PC-9 (cell line): ENCODE measurements at regions not wholly inside any gene's neighbourhood (a gene's known extent, or its start where the extent isn't known, plus 50 kb on each side); places are given as distances from the start of the nearest gene placed in this dataset.

Source experiments
- BruUV-seq: library from RNA; stranded (reverse); fragments of 400-500 nt; replicated peaks from 2 replicates; lab custom pipeline; 2021; lab: Mats Ljungman, UMichigan
- CTCF ChIA-PET: fragments of 300-600 bp; sonication (Branson Sonifier 250); formaldehyde crosslinking; loops from one replicate; lab custom pipeline; 2022; ENCODE audit warnings: antibody characterized with exemption; lab: Charles Lee
- POLR2A ChIA-PET: fragments of 300-600 bp; sonication (Branson Sonifier 250); formaldehyde crosslinking; loops from one replicate; lab custom pipeline; 2022; ENCODE audit warnings: antibody characterized with exemption; ENCODE audit not compliant: unreplicated experiment; lab: Charles Lee
- DNase-seq, 2 experiments: peaks; one replicate each; pipeline versions ENCODE4 v3.0.0 to v3.0.0-alpha.2; 2015 to 2022; ENCODE audit warnings: mixed read lengths in 1 of 2
- H2AFZ ChIP-seq: fragments of 200-600 bp; sonication (generic); 2 replicates; pipeline ENCODE4 v1.8.1; 2017; ENCODE audit warnings: antibody characterized with exemption
- H3F3A ChIP-seq: fragments of 200-600 bp; sonication (generic); 2 replicates; pipeline ENCODE4 v1.8.1; 2017; ENCODE audit warnings: antibody characterized with exemption, mild to moderate bottlenecking, low read depth; ENCODE audit not compliant: insufficient read depth
- H3K27ac ChIP-seq: fragments of 200-600 bp; sonication (generic); 2 replicates; pipeline ENCODE4 v1.6.1; 2016; ENCODE audit warnings: mixed run types
- H3K27me3 ChIP-seq: fragments of 200-600 bp; sonication (generic); 2 replicates; pipeline ENCODE4 v1.6.1; 2016; ENCODE audit warnings: low read depth, mixed run types; ENCODE audit not compliant: insufficient read depth
- H3K36me3 ChIP-seq: fragments of 200-600 bp; sonication (generic); 2 replicates; pipeline ENCODE4 v1.6.1; 2016; ENCODE audit warnings: low read depth, mixed run types
- H3K4me1 ChIP-seq: fragments of 200-600 bp; sonication (generic); replicated peaks from 2 replicates; pipeline ENCODE4 v1.6.1; 2016; ENCODE audit warnings: mixed run types; ENCODE audit not compliant: insufficient read depth
- H3K4me2 ChIP-seq: fragments of 200-600 bp; sonication (generic); 2 replicates; pipeline ENCODE4 v1.6.1; 2017; ENCODE audit warnings: mixed run types
- H3K4me3 ChIP-seq: fragments of 200-600 bp; sonication (generic); 2 replicates; pipeline ENCODE4 v1.6.1; 2016; ENCODE audit warnings: mixed run types
- H3K79me2 ChIP-seq: fragments of 200-600 bp; sonication (generic); 2 replicates; pipeline ENCODE4 v1.6.1; 2017; ENCODE audit warnings: low read depth, mixed run types
- H3K9me2 ChIP-seq: fragments of 200-600 bp; sonication (generic); 2 replicates; pipeline ENCODE4 v1.8.1; 2017; ENCODE audit warnings: mild to moderate bottlenecking; ENCODE audit not compliant: insufficient read depth
- H3K9me3 ChIP-seq: fragments of 200-600 bp; sonication (generic); 2 replicates; pipeline ENCODE4 v1.8.1; 2016; ENCODE audit warnings: low read depth; ENCODE audit not compliant: insufficient read depth
- H4K20me1 ChIP-seq: fragments of 200-600 bp; sonication (generic); 2 replicates; pipeline ENCODE4 v1.8.1; 2017; ENCODE audit not compliant: insufficient read depth
- EZH2 ChIP-seq: fragments of 200-600 bp; sonication (generic); IDR thresholded peaks from 2 replicates; pipeline ENCODE4 v1.8.0; 2017; ENCODE audit warnings: antibody characterized with exemption, low read depth
- intact Hi-C: fragments of 100-400 bp; cut with micrococcal nuclease; formaldehyde crosslinking; loops from one replicate; pipeline ENCODE4 v1.10.0; 2022; ENCODE audit not compliant: unreplicated experiment
- TF ChIP-seq, protein P1 (sequence below): fragments of 200-600 bp; sonication (generic); conservative IDR thresholded peaks from 2 replicates; pipeline ENCODE4 v1.6.1; 2017; ENCODE audit warnings: mixed run types, antibody characterized with exemption, mild to moderate bottlenecking, moderate library complexity

DNA sequence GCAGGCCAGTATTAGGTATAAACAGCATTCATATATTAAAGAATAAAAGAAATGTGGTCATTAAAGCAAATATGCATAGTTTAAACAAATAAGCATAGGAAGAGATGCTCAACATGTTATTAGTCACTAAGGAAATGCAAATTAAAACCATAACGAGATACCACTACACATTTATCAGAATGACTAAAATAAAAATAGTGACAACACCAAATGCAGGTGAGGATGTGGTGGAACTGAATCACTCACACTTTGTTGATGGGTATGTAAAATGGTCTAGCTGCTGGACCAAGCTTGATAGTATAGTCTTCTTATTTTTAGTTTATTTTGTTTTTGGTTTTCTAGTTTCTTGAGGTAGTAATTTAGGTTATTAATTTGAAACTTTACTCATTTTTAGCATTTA lies 242.9 kb downstream of the HGF start:
- no peak for DNase-seq
- no peaks in the 10 kb centered on the region for H3K9me2 ChIP-seq
- H3K4me3 ChIP-seq: no peak overlapping the region
- BruUV-seq: no TSS peak
- no peaks in the 10 kb centered on the region for H3K36me3 ChIP-seq
- ChIA-PET CTCF (no interaction called here), POLR2A (no interaction called here)
- no peak overlapping the region for H3K4me2 ChIP-seq
- H3F3A ChIP-seq: no peaks in the 10 kb centered on the region
- intact Hi-C loops: no loop called here
- no peaks in the 10 kb centered on the region for H3K27me3 ChIP-seq
- no peaks in the 10 kb centered on the region for H3K79me2 ChIP-seq
- no peak for TF ChIP-seq EZH2
- TF ChIP-seq, protein P1, sequence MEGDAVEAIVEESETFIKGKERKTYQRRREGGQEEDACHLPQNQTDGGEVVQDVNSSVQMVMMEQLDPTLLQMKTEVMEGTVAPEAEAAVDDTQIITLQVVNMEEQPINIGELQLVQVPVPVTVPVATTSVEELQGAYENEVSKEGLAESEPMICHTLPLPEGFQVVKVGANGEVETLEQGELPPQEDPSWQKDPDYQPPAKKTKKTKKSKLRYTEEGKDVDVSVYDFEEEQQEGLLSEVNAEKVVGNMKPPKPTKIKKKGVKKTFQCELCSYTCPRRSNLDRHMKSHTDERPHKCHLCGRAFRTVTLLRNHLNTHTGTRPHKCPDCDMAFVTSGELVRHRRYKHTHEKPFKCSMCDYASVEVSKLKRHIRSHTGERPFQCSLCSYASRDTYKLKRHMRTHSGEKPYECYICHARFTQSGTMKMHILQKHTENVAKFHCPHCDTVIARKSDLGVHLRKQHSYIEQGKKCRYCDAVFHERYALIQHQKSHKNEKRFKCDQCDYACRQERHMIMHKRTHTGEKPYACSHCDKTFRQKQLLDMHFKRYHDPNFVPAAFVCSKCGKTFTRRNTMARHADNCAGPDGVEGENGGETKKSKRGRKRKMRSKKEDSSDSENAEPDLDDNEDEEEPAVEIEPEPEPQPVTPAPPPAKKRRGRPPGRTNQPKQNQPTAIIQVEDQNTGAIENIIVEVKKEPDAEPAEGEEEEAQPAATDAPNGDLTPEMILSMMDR: no peak
- H2AFZ ChIP-seq: no peak overlapping the region
- no peaks in the 10 kb centered on the region for H3K9me3 ChIP-seq
- H4K20me1 ChIP-seq: no peaks in the 10 kb centered on the region
- H3K27ac ChIP-seq: no peak overlapping the region
- no peaks in the 10 kb centered on the region for H3K4me1 ChIP-seq

DNA sequence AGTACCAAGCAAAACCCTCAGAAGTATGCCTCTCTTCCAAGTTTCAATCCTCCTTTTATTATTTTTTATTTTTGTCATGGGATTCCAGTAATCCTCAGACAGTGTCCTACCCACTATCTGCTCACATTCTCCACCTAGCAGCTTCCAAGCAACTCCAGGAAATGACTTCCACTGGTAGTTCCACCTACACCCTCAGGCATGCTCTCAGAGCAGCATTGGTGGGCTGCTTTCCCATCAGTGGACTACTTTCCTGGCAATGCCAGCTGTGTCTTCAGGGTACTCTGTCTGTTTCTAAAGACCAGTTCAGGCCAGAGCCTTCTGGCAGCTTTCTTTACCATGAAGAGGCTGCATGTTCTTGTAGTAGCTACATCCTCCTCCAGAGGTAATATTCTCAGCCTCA lies 244.0 kb downstream of the HGF start:
- no peaks in the 10 kb centered on the region for H3K27me3 ChIP-seq
- ChIA-PET CTCF (no interaction called here), POLR2A (no interaction called here)
- H3K4me3 ChIP-seq: no peak overlapping the region
- no peaks in the 10 kb centered on the region for H4K20me1 ChIP-seq
- no peaks in the 10 kb centered on the region for H3K4me1 ChIP-seq
- TF ChIP-seq EZH2: no peak
- TF ChIP-seq, protein P1: no peak
- H3K9me3 ChIP-seq: no peaks in the 10 kb centered on the region
- intact Hi-C loops: no loop called here
- no peak overlapping the region for H3K27ac ChIP-seq
- H3K36me3 ChIP-seq: no peaks in the 10 kb centered on the region
- no peaks in the 10 kb centered on the region for H3K9me2 ChIP-seq
- no TSS peak for BruUV-seq
- H3F3A ChIP-seq: no peaks in the 10 kb centered on the region; the same call in 1 of the 2 replicates
- no peaks in the 10 kb centered on the region for H3K79me2 ChIP-seq
- H3K4me2 ChIP-seq: no peak overlapping the region
- DNase-seq: no peak
- no peak overlapping the region for H2AFZ ChIP-seq

DNA sequence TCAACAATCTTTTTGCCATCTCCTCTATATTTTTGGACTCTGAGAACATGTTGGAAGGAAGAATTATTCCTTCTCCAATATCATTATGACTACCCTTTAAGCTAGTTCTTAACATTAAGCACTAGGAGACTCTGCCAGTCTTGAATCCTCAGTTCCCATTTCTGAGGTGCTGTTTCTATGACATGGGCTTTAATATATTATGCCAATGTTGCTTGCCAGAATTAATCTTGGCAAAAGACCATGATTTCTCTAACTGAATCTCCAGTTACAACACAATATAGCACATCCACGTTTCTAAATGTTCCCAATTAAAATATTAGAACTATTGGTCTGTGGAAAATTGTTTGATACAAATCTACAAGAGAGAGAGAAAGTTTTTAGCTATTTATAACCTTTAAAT lies 250.0 kb downstream of the HGF start:
- H3K36me3 ChIP-seq: no peaks in the 10 kb centered on the region
- H2AFZ ChIP-seq: no peak overlapping the region; the same call in 1 of the 2 replicates
- no peak overlapping the region for H3K27ac ChIP-seq
- CTCF ChIA-PET: no interaction called here
- no peak overlapping the region for H3K4me3 ChIP-seq
- H3K4me1 ChIP-seq: no peaks in the 10 kb centered on the region
- H3K4me2 ChIP-seq: no peak overlapping the region
- no peaks in the 10 kb centered on the region; the same call in 1 of the 2 replicates for H3F3A ChIP-seq
- POLR2A ChIA-PET: interaction anchor here (0.5 kb wide), 1 partner anchor 14 kb away, joined by 4 read pairs; no protein-coding TSS in a partner anchor
- no peaks in the 10 kb centered on the region for H3K27me3 ChIP-seq
- intact Hi-C loops: no loop called here
- H3K9me3 ChIP-seq: no peaks in the 10 kb centered on the region
- DNase-seq: no peak
- H3K9me2 ChIP-seq: no peaks in the 10 kb centered on the region
- H4K20me1 ChIP-seq: no peaks in the 10 kb centered on the region
- no peaks in the 10 kb centered on the region for H3K79me2 ChIP-seq
- BruUV-seq: no TSS peak
- no peak for TF ChIP-seq EZH2
- TF ChIP-seq, protein P1: no peak
